ENCODE measurements at regions not wholly inside any gene's neighbourhood (a gene's known extent, or its start where the extent isn't known, plus 50 kb on each side); places are given as distances from the start of the nearest gene placed in this dataset.

DNA sequence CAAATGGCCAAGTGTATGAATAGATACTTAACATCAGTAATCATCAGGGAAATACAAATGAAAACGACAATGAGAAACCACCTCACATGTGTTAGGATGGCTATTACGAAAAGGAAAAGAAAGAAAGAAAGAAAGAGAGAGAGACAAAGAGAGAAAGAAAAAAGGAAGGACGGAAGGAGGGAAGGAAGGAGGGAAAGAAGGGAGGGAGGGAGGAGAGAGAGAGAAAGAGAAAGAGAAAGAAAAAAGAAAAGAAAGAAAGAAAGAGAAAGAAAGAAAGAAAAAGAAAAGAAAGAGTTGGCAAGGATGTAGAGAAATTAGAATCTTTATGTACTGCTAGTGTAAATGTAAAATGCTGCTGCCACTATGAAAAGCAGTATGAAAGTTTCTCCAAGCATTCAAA, 90.7 kb upstream of the DPT start:
- ChIA-PET CTCF (no interaction called here), POLR2A (ENCODE audit: low non-redundant PET) (no interaction called here)
- no TSS peak for BruUV-seq (replicated peaks)
- no peaks in the 10 kb centered on the region for H3K36me3 ChIP-seq (ENCODE audit: insufficient read depth, low read length, poor library complexity, severe bottlenecking)
- H3K4me1 ChIP-seq (ENCODE audit: insufficient read depth, low read length, poor library complexity, severe bottlenecking): no peaks in the 10 kb centered on the region
- no peaks in the 10 kb centered on the region for H3K9me3 ChIP-seq (ENCODE audit: low read depth, low read length, poor library complexity, severe bottlenecking)
- H3K4me3 ChIP-seq (ENCODE audit: low read depth, low read length, poor library complexity, severe bottlenecking): no peak overlapping the region
- no peaks in the 10 kb centered on the region for H3K27me3 ChIP-seq (replicated peaks; ENCODE audit: insufficient read depth, low read depth, low read length, poor library complexity)
- intact Hi-C loops (cut with micrococcal nuclease; ENCODE audit: unreplicated experiment): no loop called here
- DNase-seq (ENCODE audit: low spot score): no peak
- TF ChIP-seq, protein P1, sequence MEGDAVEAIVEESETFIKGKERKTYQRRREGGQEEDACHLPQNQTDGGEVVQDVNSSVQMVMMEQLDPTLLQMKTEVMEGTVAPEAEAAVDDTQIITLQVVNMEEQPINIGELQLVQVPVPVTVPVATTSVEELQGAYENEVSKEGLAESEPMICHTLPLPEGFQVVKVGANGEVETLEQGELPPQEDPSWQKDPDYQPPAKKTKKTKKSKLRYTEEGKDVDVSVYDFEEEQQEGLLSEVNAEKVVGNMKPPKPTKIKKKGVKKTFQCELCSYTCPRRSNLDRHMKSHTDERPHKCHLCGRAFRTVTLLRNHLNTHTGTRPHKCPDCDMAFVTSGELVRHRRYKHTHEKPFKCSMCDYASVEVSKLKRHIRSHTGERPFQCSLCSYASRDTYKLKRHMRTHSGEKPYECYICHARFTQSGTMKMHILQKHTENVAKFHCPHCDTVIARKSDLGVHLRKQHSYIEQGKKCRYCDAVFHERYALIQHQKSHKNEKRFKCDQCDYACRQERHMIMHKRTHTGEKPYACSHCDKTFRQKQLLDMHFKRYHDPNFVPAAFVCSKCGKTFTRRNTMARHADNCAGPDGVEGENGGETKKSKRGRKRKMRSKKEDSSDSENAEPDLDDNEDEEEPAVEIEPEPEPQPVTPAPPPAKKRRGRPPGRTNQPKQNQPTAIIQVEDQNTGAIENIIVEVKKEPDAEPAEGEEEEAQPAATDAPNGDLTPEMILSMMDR (conservative IDR thresholded peaks at IDR 0.05; ENCODE audit: low read depth, low read length): no peak
- no peak for TF ChIP-seq EZH2 (IDR thresholded peaks at IDR 0.05; ENCODE audit: borderline replicate concordance, low read depth, low read length, poor library complexity, severe bottlenecking)
- H3K27ac ChIP-seq (ENCODE audit: low read depth, low read length, poor library complexity, severe bottlenecking): no peak overlapping the region

DNA sequence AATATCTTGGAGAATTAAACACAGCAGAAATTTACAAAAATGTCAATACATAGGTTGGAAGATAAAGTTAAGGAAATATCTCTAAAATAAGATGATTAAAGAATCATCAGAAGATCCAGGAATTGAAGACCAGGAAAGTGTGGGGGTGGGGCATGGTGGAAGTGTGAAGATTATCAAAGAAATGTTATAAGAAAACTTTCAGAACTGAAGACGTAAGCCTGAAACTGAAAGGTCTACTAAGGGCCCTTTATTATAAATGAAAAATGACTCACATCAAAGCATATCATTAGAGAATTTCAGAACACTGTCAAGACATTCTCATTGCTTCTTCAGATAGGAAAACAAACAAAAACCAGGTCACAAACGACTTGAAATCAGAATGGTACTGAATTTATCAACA, 92.4 kb upstream of the DPT start:
- H3K36me3 ChIP-seq (ENCODE audit: insufficient read depth, low read length, poor library complexity, severe bottlenecking): no peaks in the 10 kb centered on the region
- no TSS peak for BruUV-seq (replicated peaks)
- no peaks in the 10 kb centered on the region for H3K27me3 ChIP-seq (replicated peaks; ENCODE audit: insufficient read depth, low read depth, low read length, poor library complexity)
- intact Hi-C loops (cut with micrococcal nuclease; ENCODE audit: unreplicated experiment): no loop called here
- peaks cover 5% of the 10 kb centered on the region for H3K4me1 ChIP-seq (ENCODE audit: insufficient read depth, low read length, poor library complexity, severe bottlenecking)
- no peak for TF ChIP-seq EZH2 (IDR thresholded peaks at IDR 0.05; ENCODE audit: borderline replicate concordance, low read depth, low read length, poor library complexity, severe bottlenecking)
- ChIA-PET POLR2A (ENCODE audit: low non-redundant PET) (no interaction called here), CTCF (no interaction called here)
- H3K9me3 ChIP-seq (ENCODE audit: low read depth, low read length, poor library complexity, severe bottlenecking): no peaks in the 10 kb centered on the region
- H3K4me3 ChIP-seq (ENCODE audit: low read depth, low read length, poor library complexity, severe bottlenecking): no peak overlapping the region
- no peak overlapping the region for H3K27ac ChIP-seq (ENCODE audit: low read depth, low read length, poor library complexity, severe bottlenecking)
- DNase-seq (ENCODE audit: low spot score): no peak

DNA sequence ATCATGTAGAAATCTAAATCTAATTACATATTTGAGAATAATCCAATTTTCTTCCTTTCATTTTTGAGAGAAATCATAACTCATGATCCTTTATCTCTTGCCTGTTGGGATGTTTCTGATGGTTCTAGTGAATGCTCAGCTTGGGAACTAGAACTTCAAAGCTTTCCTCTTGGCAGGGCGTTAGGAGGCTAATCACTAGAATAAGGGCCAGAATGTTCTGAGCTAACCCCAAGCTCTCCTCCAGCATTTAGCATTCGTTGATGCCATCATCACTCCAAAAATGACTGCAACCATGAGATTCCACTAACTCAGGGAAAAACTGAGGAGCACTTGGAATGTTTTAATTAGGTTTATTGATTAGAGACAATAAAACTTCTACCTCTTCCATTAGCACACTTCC, 93.9 kb upstream of the DPT start:
- no peak for DNase-seq (ENCODE audit: low spot score)
- CTCF ChIA-PET: no interaction called here
- Histone ChIP-seq H3K4me1 (ENCODE audit: insufficient read depth, low read length, poor library complexity, severe bottlenecking) (peaks cover 5% of the 10 kb centered on the region), H3K4me3 (ENCODE audit: low read depth, low read length, poor library complexity, severe bottlenecking) (no peak overlapping the region), H3K9me3 (ENCODE audit: low read depth, low read length, poor library complexity, severe bottlenecking) (no peaks in the 10 kb centered on the region), H3K36me3 (ENCODE audit: insufficient read depth, low read length, poor library complexity, severe bottlenecking) (no peaks in the 10 kb centered on the region), H3K27me3 (replicated peaks; ENCODE audit: insufficient read depth, low read depth, low read length, poor library complexity) (no peaks in the 10 kb centered on the region), H3K27ac (ENCODE audit: low read depth, low read length, poor library complexity, severe bottlenecking) (no peak overlapping the region)
- TF ChIP-seq EZH2 (IDR thresholded peaks at IDR 0.05; ENCODE audit: borderline replicate concordance, low read depth, low read length, poor library complexity, severe bottlenecking): no peak
- TF ChIP-seq, protein P1 (conservative IDR thresholded peaks at IDR 0.05; ENCODE audit: low read depth, low read length): no peak
- POLR2A ChIA-PET (ENCODE audit: low non-redundant PET): no interaction called here
- intact Hi-C loops (cut with micrococcal nuclease; ENCODE audit: unreplicated experiment): no loop called here
- no TSS peak for BruUV-seq (replicated peaks)

- no peak for TF ChIP-seq EZH2 (IDR thresholded peaks at IDR 0.05; ENCODE audit: borderline replicate concordance, low read depth, low read length, poor library complexity, severe bottlenecking)
- TF ChIP-seq, protein P1 (conservative IDR thresholded peaks at IDR 0.05; ENCODE audit: low read depth, low read length): no peak
- DNase-seq (ENCODE audit: low spot score): no peak
- Histone ChIP-seq H3K27me3 (replicated peaks; ENCODE audit: insufficient read depth, low read depth, low read length, poor library complexity) (no peaks in the 10 kb centered on the region), H3K9me3 (ENCODE audit: low read depth, low read length, poor library complexity, severe bottlenecking) (no peaks in the 10 kb centered on the region), H3K4me1 (ENCODE audit: insufficient read depth, low read length, poor library complexity, severe bottlenecking) (peaks cover 5% of the 10 kb centered on the region), H3K27ac (ENCODE audit: low read depth, low read length, poor library complexity, severe bottlenecking) (no peak overlapping the region), H3K36me3 (ENCODE audit: insufficient read depth, low read length, poor library complexity, severe bottlenecking) (no peaks in the 10 kb centered on the region), H3K4me3 (ENCODE audit: low read depth, low read length, poor library complexity, severe bottlenecking) (no peak overlapping the region)
- ChIA-PET POLR2A (ENCODE audit: low non-redundant PET) (no interaction called here), CTCF (no interaction called here)
- BruUV-seq (replicated peaks): no TSS peak
- intact Hi-C loops (cut with micrococcal nuclease; ENCODE audit: unreplicated experiment): no loop called here
Observed at GRCh38 chr1:168823988-168824387, 95.0 kb upstream of the DPT start.
